Activated naive CD4-positive, alpha-beta T cell treated with anti-CD3 and anti-CD28 coated beads, Interleukin-2, amount 10 ng/mL, durations not matched to agents 7 days and 5 days (primary cell): ENCODE measurements at regions not wholly inside any gene's neighbourhood (a gene's known extent, or its start where the extent isn't known, plus 50 kb on each side); places are given as distances from the start of the nearest gene placed in this dataset.
"Not testable (repeated sequence)": the region's sequence is repeated elsewhere in the genome, so short reads cannot be mapped to it uniquely, and the experiment has no call there.

Source experiments
- CTCF ChIA-PET: fragments of 350-600 bp; sonication (Branson Sonifier 250); formaldehyde crosslinking; loops from one replicate; lab custom pipeline; 2021; ENCODE audit warnings: antibody characterized with exemption; lab: Charles Lee
- DNase-seq: peaks from one replicate; pipeline ENCODE4 v3.0.0-alpha.2; 2020
- H3K27ac Mint-ChIP-seq: one replicate; pipeline ENCODE4 v1.8.0; 2021; ENCODE audit warnings: mild to moderate bottlenecking, moderate library complexity, mixed read lengths
- H3K27me3 Mint-ChIP-seq: one replicate; pipeline ENCODE4 v1.8.0; 2021; ENCODE audit warnings: mild to moderate bottlenecking, mixed read lengths
- H3K36me3 Mint-ChIP-seq: one replicate; pipeline ENCODE4 v1.8.0; 2021; ENCODE audit warnings: mixed read lengths
- H3K4me1 Mint-ChIP-seq: one replicate; pipeline ENCODE4 v1.8.0; 2021; ENCODE audit warnings: mixed read lengths
- H3K4me3 Mint-ChIP-seq: one replicate; pipeline ENCODE4 v1.8.0; 2021; ENCODE audit warnings: mild to moderate bottlenecking, moderate library complexity, mixed read lengths
- H3K9me3 Mint-ChIP-seq: one replicate; pipeline ENCODE4 v1.8.0; 2021; ENCODE audit warnings: mixed read lengths

DNA sequence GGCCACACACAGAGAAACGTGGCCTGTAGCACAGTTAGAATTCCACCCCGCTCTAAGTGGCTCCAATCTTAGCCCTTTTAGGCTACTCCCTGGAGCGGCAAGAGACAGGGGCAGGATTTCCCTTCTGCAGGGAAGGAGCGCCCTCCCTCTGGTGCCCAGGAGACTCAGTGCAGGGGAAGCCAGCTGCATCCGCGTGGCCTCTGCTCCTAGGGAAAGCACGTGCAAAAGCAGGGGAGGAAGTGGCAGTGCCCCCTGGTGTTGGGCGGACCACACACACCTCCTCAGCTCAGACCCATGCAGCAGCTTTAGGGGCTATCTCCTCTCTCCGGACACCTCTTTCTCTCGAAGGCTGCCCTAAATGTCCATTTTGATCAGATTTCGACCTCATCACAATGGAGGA lies 50.0 kb downstream of the SPRING1 start:
- Mint-ChIP-seq H3K36me3 (no peaks in the 10 kb centered on the region), H3K27me3 (peaks cover 36% of the 10 kb centered on the region), H3K9me3 (no peaks in the 10 kb centered on the region), H3K27ac (no peak overlapping the region), H3K4me3 (no peak overlapping the region), H3K4me1 (peaks cover 4% of the 10 kb centered on the region)
- CTCF ChIA-PET, result interaction anchor here (0.7 to 1.4 kb wide), 4 partner anchors 10 to 723 kb away, joined by 3 to 6 read pairs (median 3); no protein-coding TSS in a partner anchor
- DNase-seq, result peak; percentile 50

DNA sequence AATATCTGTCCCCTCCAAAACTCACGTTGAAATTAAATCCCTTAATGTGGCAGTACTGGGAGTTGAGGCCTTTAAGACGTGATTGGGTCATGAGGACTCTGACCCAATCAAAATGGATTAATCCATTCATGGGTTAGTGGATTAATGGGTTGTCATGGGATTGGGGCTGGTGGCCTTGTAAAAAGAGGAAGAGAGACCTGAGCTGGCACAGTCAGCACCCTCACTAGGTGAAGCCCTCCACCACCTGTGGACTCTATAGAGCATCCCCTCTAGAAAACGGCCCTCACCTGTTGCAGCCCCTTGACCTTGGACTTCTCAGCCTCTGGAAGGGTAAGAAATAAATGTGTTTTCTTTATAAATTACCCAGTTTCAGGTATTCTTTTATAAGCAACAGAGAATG lies 53.0 kb downstream of the SPRING1 start:
- Mint-ChIP-seq H3K36me3 (no peaks in the 10 kb centered on the region), H3K4me3 (no peak overlapping the region), H3K9me3 (no peaks in the 10 kb centered on the region), H3K27ac (no peak overlapping the region), H3K4me1 (no peaks in the 10 kb centered on the region), H3K27me3 (peaks cover 9% of the 10 kb centered on the region)
- CTCF ChIA-PET, result no interaction called here
- no peak for DNase-seq

DNA sequence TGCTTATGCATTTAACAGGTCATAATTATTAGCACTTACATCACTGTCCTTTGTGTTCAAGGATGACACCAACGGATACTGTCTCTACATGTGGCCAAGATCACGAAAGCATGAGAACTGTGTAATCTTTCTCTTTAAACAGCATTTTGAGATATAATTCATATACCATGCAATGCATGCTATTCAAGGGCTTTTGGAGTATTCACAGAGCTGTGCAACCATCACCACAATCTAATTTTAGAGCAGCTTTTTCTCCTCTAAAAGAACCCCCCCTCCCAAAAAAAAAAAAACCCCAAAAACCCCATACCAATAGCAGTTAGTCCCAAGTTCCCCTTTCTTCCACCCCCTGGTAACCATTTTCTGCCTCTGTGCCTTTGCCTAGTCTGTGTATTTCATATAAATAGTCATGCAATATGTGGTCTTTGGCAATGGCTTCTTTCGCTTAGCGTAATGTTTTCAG lies 60.6 kb downstream of the SPRING1 start:
- Mint-ChIP-seq H3K27ac (no peak overlapping the region), H3K4me3 (no peak overlapping the region), H3K9me3 (no peaks in the 10 kb centered on the region), H3K36me3 (no peaks in the 10 kb centered on the region), H3K4me1 (peaks cover 34% of the 10 kb centered on the region), H3K27me3 (no peaks in the 10 kb centered on the region)
- CTCF ChIA-PET, result no interaction called here
- no peak for DNase-seq

DNA sequence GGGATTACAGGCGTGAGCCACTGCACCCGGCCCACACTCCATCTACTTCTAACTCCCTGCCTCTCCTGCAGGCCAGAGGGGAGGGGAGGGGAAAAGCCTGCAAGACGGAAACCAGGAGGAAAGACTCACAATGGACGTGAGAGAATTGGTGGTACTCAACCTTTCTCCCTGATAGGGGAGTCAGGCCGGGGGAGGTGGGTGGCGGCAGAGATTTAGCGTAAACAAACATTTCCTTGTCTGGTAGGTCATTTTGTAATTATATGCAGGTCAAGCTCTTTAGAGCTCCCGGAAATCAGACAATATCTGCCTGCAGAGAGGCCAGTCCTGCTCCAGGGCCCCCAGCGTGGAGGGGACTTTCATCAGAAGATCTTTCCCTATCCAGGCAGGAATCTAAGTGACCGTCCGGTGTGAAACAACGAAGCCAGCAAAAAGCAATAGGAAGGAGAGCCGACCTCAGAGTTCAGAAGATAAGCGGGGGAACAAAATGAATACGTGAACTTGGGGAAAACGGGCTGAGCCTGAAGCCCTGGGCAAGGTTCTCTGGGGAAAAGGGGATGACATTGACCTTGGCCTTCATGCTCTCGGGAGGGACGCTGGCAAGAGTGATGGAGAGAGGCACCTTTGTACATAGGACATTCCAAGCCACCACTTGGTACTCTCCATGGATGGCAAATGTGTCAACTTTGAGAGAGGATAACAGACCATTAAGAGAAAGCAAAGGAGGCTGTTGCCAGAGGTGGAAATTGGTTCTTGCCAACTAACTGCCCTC lies 62.3 kb downstream of the SPRING1 start:
- CTCF ChIA-PET, result no interaction called here
- no peaks in the 10 kb centered on the region for H3K36me3 Mint-ChIP-seq
- H3K4me1 Mint-ChIP-seq, result peaks cover 40% of the 10 kb centered on the region
- no peak overlapping the region for H3K27ac Mint-ChIP-seq
- DNase-seq, result no peak
- H3K9me3 Mint-ChIP-seq, result no peaks in the 10 kb centered on the region
- H3K4me3 Mint-ChIP-seq, result no peak overlapping the region
- no peaks in the 10 kb centered on the region for H3K27me3 Mint-ChIP-seq

DNA sequence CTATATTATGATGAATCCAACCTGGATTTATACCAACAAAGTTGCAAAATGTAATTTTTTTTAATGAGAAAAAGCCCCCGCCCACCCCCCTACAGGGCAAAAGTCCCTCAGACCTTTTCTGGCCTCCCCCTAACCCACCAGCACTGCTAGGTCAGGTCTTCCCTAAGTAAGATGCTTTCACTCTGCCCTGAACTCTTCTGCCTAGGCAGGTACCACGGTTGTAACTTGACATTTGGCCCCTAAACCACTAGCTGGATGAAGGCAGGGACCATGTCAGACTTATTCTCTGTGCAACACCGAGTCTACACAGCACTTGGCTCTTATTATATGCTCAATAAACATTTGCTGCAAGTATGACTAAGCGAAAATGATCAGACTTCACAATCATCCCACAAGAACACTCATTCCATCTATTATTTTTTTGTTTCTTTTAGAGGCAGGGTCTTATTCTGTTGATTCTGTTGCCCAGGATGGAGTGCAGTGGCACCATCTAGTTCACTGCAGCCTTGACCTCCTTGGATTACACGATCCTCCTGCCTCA lies 63.2 kb downstream of the SPRING1 start:
- CTCF ChIA-PET, result interaction anchor here (0.9 to 1.6 kb wide), 2 partner anchors 13 to 17 kb away, joined by 3 to 6 read pairs; no protein-coding TSS in a partner anchor
- no peak overlapping the region for H3K4me3 Mint-ChIP-seq
- no peaks in the 10 kb centered on the region for H3K9me3 Mint-ChIP-seq
- no peak overlapping the region for H3K27ac Mint-ChIP-seq
- DNase-seq, result no peak
- no peaks in the 10 kb centered on the region for H3K27me3 Mint-ChIP-seq
- H3K36me3 Mint-ChIP-seq, result no peaks in the 10 kb centered on the region
- peaks cover 40% of the 10 kb centered on the region for H3K4me1 Mint-ChIP-seq

DNA sequence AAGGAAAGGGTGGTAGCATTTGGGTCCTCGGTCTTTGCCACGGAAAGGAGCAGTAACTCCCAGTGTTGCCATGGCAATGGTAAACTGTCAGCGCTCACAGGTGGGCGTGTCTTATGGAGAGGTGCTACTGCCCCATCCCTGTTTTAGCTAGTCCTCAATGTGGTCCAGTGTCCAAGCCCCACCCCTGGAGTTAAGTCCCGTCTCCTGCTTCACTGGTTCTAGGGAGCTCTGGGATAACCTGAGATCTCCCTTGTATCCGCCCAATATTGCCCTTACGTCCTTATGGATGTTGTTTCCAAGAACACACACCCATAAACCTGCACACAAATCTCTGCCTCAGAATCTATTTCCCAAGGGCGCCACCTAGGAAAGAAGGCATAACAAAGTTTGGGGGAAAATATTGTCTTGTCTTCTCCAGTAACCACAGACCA lies 64.2 kb downstream of the SPRING1 start:
- peak; percentile 26 for DNase-seq
- Mint-ChIP-seq H3K27ac (peak overlapping the region; percentile 59), H3K9me3 (no peaks in the 10 kb centered on the region), H3K27me3 (no peaks in the 10 kb centered on the region), H3K4me3 (no peak overlapping the region), H3K4me1 (peaks cover 40% of the 10 kb centered on the region), H3K36me3 (no peaks in the 10 kb centered on the region)
- CTCF ChIA-PET, result interaction anchor here (1.3 to 1.7 kb wide), 3 partner anchors 14 to 35 kb away, joined by 3 to 6 read pairs (median 5); no protein-coding TSS in a partner anchor

DNA sequence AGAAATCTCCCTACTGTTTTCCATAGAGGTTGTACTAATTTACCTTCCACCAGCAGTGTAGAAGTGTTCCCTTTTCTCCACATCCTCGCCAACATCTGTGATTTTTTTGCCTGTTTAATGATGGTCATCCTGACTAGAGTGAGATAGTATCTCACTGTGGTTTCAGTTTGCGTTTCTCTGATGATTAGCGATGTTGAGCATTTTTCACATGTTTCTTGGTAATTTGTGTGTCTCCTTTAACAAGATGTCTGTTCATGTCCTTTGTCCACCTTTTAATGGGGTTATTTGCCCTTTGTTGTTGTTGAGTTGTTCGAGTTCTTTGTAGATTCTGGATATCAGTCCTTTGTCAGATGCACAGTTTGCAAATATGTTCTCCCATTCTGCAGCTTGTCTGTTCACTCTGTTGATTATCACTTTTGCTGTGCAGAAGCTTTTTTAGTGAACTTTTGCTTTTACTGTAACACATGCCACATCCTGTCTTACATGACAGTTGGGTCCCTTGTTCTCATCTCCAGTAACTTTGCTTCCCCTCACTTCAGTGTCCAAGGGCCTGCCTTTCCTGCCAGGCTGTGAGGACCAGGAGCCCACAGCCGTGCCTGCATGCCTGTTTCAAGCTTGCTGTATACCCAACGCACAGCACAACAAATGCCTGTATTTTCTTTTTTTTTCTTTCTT lies 64.9 kb downstream of the SPRING1 start:
- DNase-seq, result peak; percentile 46
- peak overlapping the region; percentile 94 for H3K27ac Mint-ChIP-seq
- peaks cover 40% of the 10 kb centered on the region for H3K4me1 Mint-ChIP-seq
- H3K4me3 Mint-ChIP-seq, result peak overlapping the region; percentile 69
- CTCF ChIA-PET, result interaction anchor here (1.3 to 1.7 kb wide), 3 partner anchors 15 to 36 kb away, joined by 3 to 6 read pairs (median 5); no protein-coding TSS in a partner anchor
- no peaks in the 10 kb centered on the region for H3K9me3 Mint-ChIP-seq
- H3K27me3 Mint-ChIP-seq, result no peaks in the 10 kb centered on the region
- no peaks in the 10 kb centered on the region for H3K36me3 Mint-ChIP-seq

DNA sequence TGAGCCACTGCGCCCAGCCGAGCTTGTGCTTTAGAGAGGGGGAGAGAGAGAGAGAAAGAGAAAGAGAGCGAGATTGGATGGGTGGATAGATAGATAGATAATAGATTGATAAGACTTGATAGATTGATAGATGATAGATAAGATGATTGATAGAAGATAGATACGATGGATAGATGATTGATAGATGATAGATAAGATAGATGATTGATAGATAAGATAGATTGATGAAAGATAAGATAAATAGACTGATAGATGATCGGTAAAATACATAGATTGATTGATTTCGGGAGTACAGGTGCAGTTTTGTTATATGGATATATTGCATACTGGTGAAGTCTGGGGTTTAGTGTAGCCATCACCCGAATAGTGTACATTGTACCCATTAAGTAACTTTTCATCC lies 65.9 kb downstream of the SPRING1 start:
- no peaks in the 10 kb centered on the region for H3K9me3 Mint-ChIP-seq
- H3K27ac Mint-ChIP-seq, result no peak overlapping the region
- DNase-seq, result no peak
- H3K36me3 Mint-ChIP-seq, result no peaks in the 10 kb centered on the region
- H3K4me1 Mint-ChIP-seq, result peaks cover 38% of the 10 kb centered on the region
- CTCF ChIA-PET, result interaction anchor here (0.6 to 0.7 kb wide), 2 partner anchors 34 to 61 kb away, joined by 3 read pairs; no protein-coding TSS in a partner anchor
- H3K4me3 Mint-ChIP-seq, result no peak overlapping the region
- H3K27me3 Mint-ChIP-seq, result no peaks in the 10 kb centered on the region

DNA sequence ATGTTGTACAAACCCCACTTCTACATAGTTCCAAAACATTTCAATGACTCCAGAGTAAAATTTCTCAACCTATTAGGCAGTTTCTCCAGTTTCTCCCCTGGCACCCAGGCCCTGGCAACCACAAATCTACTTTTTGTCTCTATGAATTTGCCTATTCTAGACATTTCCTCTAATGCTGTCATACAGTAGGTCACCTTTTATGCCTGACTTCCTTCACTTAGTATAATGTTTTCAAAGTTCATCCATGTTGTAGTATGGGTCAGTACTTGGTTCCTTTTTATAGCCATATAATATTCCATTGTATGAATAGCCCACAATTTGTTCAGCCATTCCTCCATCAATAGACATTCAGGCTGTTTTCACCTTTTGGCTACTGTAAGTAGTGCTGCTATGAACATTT lies 67.0 kb downstream of the SPRING1 start:
- no peaks in the 10 kb centered on the region for H3K36me3 Mint-ChIP-seq
- DNase-seq, result no peak
- peaks cover 34% of the 10 kb centered on the region for H3K4me1 Mint-ChIP-seq
- H3K9me3 Mint-ChIP-seq, result no peaks in the 10 kb centered on the region
- CTCF ChIA-PET, result no interaction called here
- no peak overlapping the region for H3K27ac Mint-ChIP-seq
- no peaks in the 10 kb centered on the region for H3K27me3 Mint-ChIP-seq
- no peak overlapping the region for H3K4me3 Mint-ChIP-seq

DNA sequence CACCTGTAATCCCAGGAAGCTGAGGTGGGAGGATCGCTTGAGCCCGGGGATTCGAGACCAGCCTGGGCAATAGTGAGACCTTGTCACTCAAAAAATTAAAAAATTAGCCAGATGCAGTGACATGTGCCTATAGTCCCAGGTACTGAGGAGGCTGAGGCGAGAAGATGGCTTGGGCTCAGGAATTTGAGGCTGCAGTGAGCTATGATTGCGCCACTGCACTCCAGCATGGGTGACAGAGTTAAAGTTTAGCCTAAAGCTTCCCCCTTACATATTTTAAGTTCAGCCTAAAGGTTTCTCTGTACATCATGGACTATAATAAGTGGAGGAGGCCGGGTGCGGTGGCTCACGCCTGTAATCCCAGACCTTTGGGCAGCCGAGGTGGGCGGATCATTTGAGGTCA lies 70.1 kb downstream of the SPRING1 start:
- no peak for DNase-seq
- H3K36me3 Mint-ChIP-seq, result no peaks in the 10 kb centered on the region
- H3K4me1 Mint-ChIP-seq, result peaks cover 11% of the 10 kb centered on the region
- H3K4me3 Mint-ChIP-seq, result no peak overlapping the region
- peaks cover 9% of the 10 kb centered on the region for H3K27me3 Mint-ChIP-seq
- CTCF ChIA-PET, result no interaction called here
- no peaks in the 10 kb centered on the region for H3K9me3 Mint-ChIP-seq
- no peak overlapping the region for H3K27ac Mint-ChIP-seq

DNA sequence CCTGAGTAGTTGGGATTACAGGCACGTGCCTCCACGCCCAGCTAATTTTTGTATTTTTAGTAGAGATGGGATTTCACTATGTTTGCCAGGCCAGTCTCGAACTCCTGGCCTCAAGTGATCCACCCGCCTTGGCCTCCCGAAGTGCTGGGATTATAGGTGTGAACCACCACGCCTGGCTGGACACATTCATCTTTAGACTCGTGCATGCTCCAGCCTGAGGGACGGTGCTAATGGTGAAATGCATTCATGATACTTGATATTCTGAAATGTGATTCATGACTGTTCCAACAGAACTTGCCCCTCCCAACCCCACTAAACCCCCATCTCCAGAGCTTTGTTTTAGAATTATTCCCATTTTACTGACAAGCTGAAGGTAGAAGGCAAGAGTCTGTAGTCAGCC lies 71.0 kb downstream of the SPRING1 start:
- not testable (repeated sequence) for DNase-seq, H3K9me3 Mint-ChIP-seq, H3K36me3 Mint-ChIP-seq, H3K4me1 Mint-ChIP-seq, H3K4me3 Mint-ChIP-seq, H3K27ac Mint-ChIP-seq
- CTCF ChIA-PET, result interaction anchor here (1.2 kb wide), 1 partner anchor 20 kb away, joined by 3 read pairs; no protein-coding TSS in a partner anchor
- H3K27me3 Mint-ChIP-seq, result peaks cover 18% of the 10 kb centered on the region

DNA sequence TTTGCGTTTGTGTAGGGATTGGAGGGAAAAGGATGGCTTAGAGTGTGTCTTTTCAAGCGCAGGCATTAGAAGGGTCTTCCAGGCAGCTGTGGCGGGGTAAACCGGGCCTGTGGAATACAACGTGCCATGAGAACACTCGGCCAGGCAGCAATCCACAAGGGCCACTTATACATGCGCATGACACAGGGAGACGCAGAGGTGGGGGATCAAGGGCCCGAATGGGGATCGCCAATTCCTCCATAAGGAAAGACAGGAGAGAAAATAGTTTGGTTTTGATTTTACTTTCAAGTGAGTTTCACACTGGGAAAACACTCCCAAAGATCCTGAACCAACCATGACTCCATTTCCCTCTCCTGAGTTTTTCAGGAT lies 71.6 kb downstream of the SPRING1 start:
- CTCF ChIA-PET, result interaction anchor here (1.2 kb wide), 1 partner anchor 21 kb away, joined by 3 read pairs; no protein-coding TSS in a partner anchor
- H3K4me1 Mint-ChIP-seq, result peaks cover 2% of the 10 kb centered on the region
- no peaks in the 10 kb centered on the region for H3K36me3 Mint-ChIP-seq
- H3K9me3 Mint-ChIP-seq, result no peaks in the 10 kb centered on the region
- peaks cover 22% of the 10 kb centered on the region for H3K27me3 Mint-ChIP-seq
- H3K4me3 Mint-ChIP-seq, result no peak overlapping the region
- no peak overlapping the region for H3K27ac Mint-ChIP-seq
- DNase-seq, result no peak

DNA sequence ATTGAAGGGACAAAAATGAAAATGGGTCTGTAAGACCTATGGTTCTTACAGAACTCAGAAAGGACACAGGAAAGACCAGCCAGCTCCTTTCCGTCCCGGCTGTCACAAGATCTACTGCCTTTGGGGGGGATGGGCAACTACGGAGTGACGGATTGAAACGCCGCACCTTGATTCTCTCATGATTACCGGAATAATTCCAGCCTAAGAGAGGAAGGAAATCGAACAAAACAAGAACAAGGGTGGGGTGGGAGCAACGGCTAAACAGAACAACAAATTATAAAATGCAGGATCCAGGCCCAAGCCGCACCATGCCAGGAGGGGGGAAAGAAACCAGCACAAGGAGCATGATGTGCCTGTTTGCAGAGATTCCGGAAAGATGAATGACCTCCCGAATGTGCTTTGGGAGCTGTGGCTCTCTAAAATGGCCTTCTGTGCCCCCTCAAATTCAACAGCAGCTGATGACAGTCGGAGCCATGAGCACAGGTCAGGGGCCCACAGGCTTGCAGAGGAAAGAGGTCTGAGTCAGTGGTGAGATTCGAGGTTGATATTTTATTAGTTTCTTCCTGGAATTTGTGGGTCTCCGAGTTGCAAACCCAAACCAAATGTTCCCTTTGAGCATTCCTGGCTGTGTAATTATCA lies 72.1 kb downstream of the SPRING1 start:
- H3K27me3 Mint-ChIP-seq, result peaks cover 23% of the 10 kb centered on the region
- CTCF ChIA-PET, result no interaction called here

DNA sequence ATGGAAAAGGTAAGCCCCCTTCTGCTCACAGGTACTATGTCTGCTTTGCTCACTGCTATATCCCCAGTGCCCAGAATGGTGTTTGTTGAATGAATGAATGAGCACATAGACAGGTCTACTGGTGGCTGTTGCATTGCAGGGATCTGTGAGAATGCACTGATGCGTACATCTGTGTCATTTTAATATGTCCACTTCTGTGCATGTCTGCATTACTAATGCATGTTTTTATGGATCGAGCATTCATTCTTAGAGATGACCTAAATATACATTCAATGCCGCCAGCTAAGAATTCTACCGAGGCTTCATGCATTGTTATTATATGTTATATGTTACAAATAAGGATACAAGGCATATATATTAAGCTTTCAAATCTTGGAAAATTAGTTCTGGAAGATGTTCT lies 73.8 kb downstream of the SPRING1 start:
- no peaks in the 10 kb centered on the region for H3K9me3 Mint-ChIP-seq
- H3K27ac Mint-ChIP-seq, result no peak overlapping the region
- H3K36me3 Mint-ChIP-seq, result no peaks in the 10 kb centered on the region
- H3K27me3 Mint-ChIP-seq, result peaks cover 33% of the 10 kb centered on the region
- CTCF ChIA-PET, result interaction anchor here (0.7 kb wide), 1 partner anchor 30 kb away, joined by 3 read pairs; no protein-coding TSS in a partner anchor
- H3K4me1 Mint-ChIP-seq, result no peaks in the 10 kb centered on the region
- H3K4me3 Mint-ChIP-seq, result no peak overlapping the region
- no peak for DNase-seq

More for the DNA sequence above, 72.1 kb downstream of the SPRING1 start:
- Mint-ChIP-seq H3K4me3 (no peak overlapping the region), H3K27ac (no peak overlapping the region), H3K9me3 (no peaks in the 10 kb centered on the region), H3K4me1 (no peaks in the 10 kb centered on the region), H3K36me3 (no peaks in the 10 kb centered on the region)
- no peak for DNase-seq
